Kidney (tissue), 13 donors: ENCODE measurements at regions not wholly inside any gene's neighbourhood (a gene's known extent, or its start where the extent isn't known, plus 50 kb on each side); places are given as distances from the start of the nearest gene placed in this dataset.

Source experiments
- DNase-seq, 5 donors: peaks; one replicate each; pipeline ENCODE4 v3.0.0-alpha.2; 2013 to 2020
- FAIRE-seq: peaks from 2 replicates; lab custom pipeline; 2012; peaks lifted over from hg19 to GRCh38; lab: Jason Lieb, UNC
- H3K27ac ChIP-seq, 2 donors: one replicate each; pipeline ENCODE4 v1.7.0; 2013; ENCODE audit warnings: low read depth in 2 of 2, low read length in 2 of 2, inconsistent platforms in 1 of 2
- H3K27me3 ChIP-seq: one replicate; pipeline ENCODE4 v1.7.1; 2013; ENCODE audit warnings: low read length, inconsistent platforms; ENCODE audit not compliant: control insufficient read depth, insufficient read depth
- H3K36me3 ChIP-seq, 3 donors: one replicate each; pipeline versions ENCODE4 v1.7.0 to v1.7.1; 2013; ENCODE audit warnings: low read length in 3 of 3, control low read depth in 1 of 3, inconsistent platforms in 1 of 3; ENCODE audit not compliant: insufficient read depth in 3 of 3, control insufficient read depth in 2 of 3
- H3K4me1 ChIP-seq, 3 donors: one replicate each; pipeline versions ENCODE4 v1.7.0 to v1.7.1; 2013; ENCODE audit warnings: low read length in 3 of 3, inconsistent platforms in 1 of 3, low read depth in 1 of 3; ENCODE audit not compliant: control insufficient read depth in 2 of 3, insufficient read depth in 2 of 3
- H3K4me3 ChIP-seq, 3 donors: one replicate each; pipeline versions ENCODE4 v1.7.0 to v1.8.1; 2013; ENCODE audit warnings: low read length in 3 of 3, control low read depth in 1 of 3, inconsistent platforms in 1 of 3
- H3K9ac ChIP-seq, 3 donors: one replicate each; pipeline versions ENCODE4 v1.7.0 to v1.7.1; 2013; ENCODE audit warnings: low read length in 3 of 3, control low read depth in 1 of 3, inconsistent platforms in 1 of 3
- H3K9me3 ChIP-seq, 3 donors: one replicate each; pipeline versions ENCODE4 v1.7.0 to v1.7.1; 2013; ENCODE audit warnings: low read length in 3 of 3, control low read depth in 1 of 3, inconsistent platforms in 1 of 3; ENCODE audit not compliant: control insufficient read depth in 2 of 3, insufficient read depth in 1 of 3
- CTCF ChIP-seq: IDR thresholded peaks from 3 replicates; pipeline ENCODE4 v1.5.1; 2012; ENCODE audit warnings: mild to moderate bottlenecking, moderate library complexity, borderline replicate concordance; ENCODE audit not compliant: insufficient read depth; ENCODE audit errors: extremely low read depth
- intact Hi-C: fragments of 100-400 bp; cut with DNase I; formaldehyde crosslinking; loops from one replicate; pipeline ENCODE4 v1.11.1; 2022
- donor health status: control.
- donor health status: control.
- donor health status: control.
- donor health status: control.
- donor health status: control.
- donor health status: DM: yes; HTN: yes; CAD: no.
- donor health status: Normal renal cell carcinoma (clear cell type).

GRCh38 chr5:12636209-12636608 lies 732.0 kb upstream of the CTNND2 start:
- intact Hi-C loops, result no loop called here
- no peak for TF ChIP-seq CTCF
- no peaks in the 10 kb centered on the region for H3K36me3 ChIP-seq

GRCh38 chr5:12626556-12626955 lies 722.3 kb upstream of the CTNND2 start:
- no peak for TF ChIP-seq CTCF
- FAIRE-seq, result no peak
- H3K27me3 ChIP-seq, result no peaks in the 10 kb centered on the region
- H3K9ac ChIP-seq, result no peak overlapping the region
- no peak overlapping the region for H3K4me3 ChIP-seq
- no peaks in the 10 kb centered on the region for H3K36me3 ChIP-seq
- DNase-seq, result no peak
- H3K9me3 ChIP-seq, result no peaks in the 10 kb centered on the region
- no peaks in the 10 kb centered on the region for H3K4me1 ChIP-seq
- no peak overlapping the region for H3K27ac ChIP-seq
- intact Hi-C loops, result no loop called here

More at GRCh38 chr5:12636209-12636608, 732.0 kb upstream of the CTNND2 start:
- Histone ChIP-seq H3K9ac (no peak overlapping the region), H3K27me3 (no peaks in the 10 kb centered on the region), H3K27ac (no peak overlapping the region), H3K4me1 (no peaks in the 10 kb centered on the region), H3K9me3 (no peaks in the 10 kb centered on the region), H3K4me3 (no peak overlapping the region)
- no peak for FAIRE-seq
- DNase-seq, result no peak

GRCh38 chr5:12625667-12626263 lies 721.5 kb upstream of the CTNND2 start:
- Histone ChIP-seq H3K4me1 (no peaks in the 10 kb centered on the region), H3K36me3 (no peaks in the 10 kb centered on the region), H3K27ac (no peak overlapping the region), H3K27me3 (no peaks in the 10 kb centered on the region), H3K4me3 (no peak overlapping the region), H3K9ac (no peak overlapping the region), H3K9me3 (no peaks in the 10 kb centered on the region)
- DNase-seq (peak in 2 of 5 donors; percentile 6 to 7), FAIRE-seq (no peak)
- intact Hi-C loops, result no loop called here
- TF ChIP-seq CTCF, result no peak
